GM23338 (cell line): ENCODE measurements at regions not wholly inside any gene's neighbourhood (a gene's known extent, or its start where the extent isn't known, plus 50 kb on each side); places are given as distances from the start of the nearest gene placed in this dataset.

ENCODE experiments used
- ATAC-seq: fragments of 200-7000 bp; cut with Tn5 transposase; 3 replicates; pipeline ENCODE4 v1.9.1; 2020
- DNase-seq: peaks from one replicate; pipeline ENCODE4 v3.0.0-alpha.2; 2015; ENCODE audit warnings: low spot score
- H2AFZ ChIP-seq: fragments of 200-600 bp; sonication (generic); 2 replicates; pipeline ENCODE4 v1.8.0; 2016; ENCODE audit warnings: antibody characterized with exemption, mild to moderate bottlenecking, moderate library complexity
- H3F3A ChIP-seq: fragments of 200-600 bp; sonication (generic); replicated peaks from 2 replicates; pipeline ENCODE4 v1.8.0; 2017; ENCODE audit warnings: antibody characterized with exemption, mixed run types, low read depth
- H3K27ac ChIP-seq: fragments of 200-600 bp; sonication (generic); 2 replicates; pipeline ENCODE4 v1.6.1; 2016; ENCODE audit warnings: low read depth
- H3K27me3 ChIP-seq: fragments of 200-600 bp; sonication (generic); 2 replicates; pipeline ENCODE4 v1.8.0; 2016; ENCODE audit warnings: mild to moderate bottlenecking, mixed run types, moderate library complexity; ENCODE audit not compliant: insufficient read depth
- H3K36me3 ChIP-seq: fragments of 200-600 bp; sonication (generic); 2 replicates; pipeline ENCODE4 v1.8.0; 2016; ENCODE audit warnings: mild to moderate bottlenecking; ENCODE audit not compliant: insufficient read depth
- H3K4me1 ChIP-seq: fragments of 200-600 bp; sonication (generic); 2 replicates; pipeline ENCODE4 v1.8.0; 2016; ENCODE audit warnings: mild to moderate bottlenecking, moderate library complexity; ENCODE audit not compliant: insufficient read depth
- H3K4me2 ChIP-seq: fragments of 200-600 bp; sonication (generic); 2 replicates; pipeline ENCODE4 v1.7.1; 2017; ENCODE audit warnings: mixed run types
- H3K4me3 ChIP-seq: fragments of 200-600 bp; sonication (generic); 2 replicates; pipeline ENCODE4 v1.6.1; 2016; ENCODE audit warnings: mixed run types
- H3K79me2 ChIP-seq: fragments of 200-600 bp; sonication (generic); replicated peaks from 2 replicates; pipeline ENCODE4 v1.8.0; 2017; ENCODE audit warnings: mild to moderate bottlenecking; ENCODE audit not compliant: insufficient read depth
- H3K9me2 ChIP-seq: fragments of 200-600 bp; sonication (generic); 2 replicates; pipeline ENCODE4 v1.8.0; 2017; ENCODE audit not compliant: insufficient read depth
- H4K20me1 ChIP-seq: fragments of 200-600 bp; sonication (generic); replicated peaks from 2 replicates; pipeline ENCODE4 v1.8.0; 2017; ENCODE audit warnings: mild to moderate bottlenecking; ENCODE audit not compliant: insufficient read depth
- H3K27ac Mint-ChIP-seq: 2 replicates; pipeline ENCODE4 v1.8.0; 2020; ENCODE audit warnings: inconsistent platforms, mild to moderate bottlenecking, moderate library complexity, mixed read lengths
- H3K27me3 Mint-ChIP-seq: 3 replicates; pipeline ENCODE4 v1.8.0; 2022; ENCODE audit warnings: low read depth, mild to moderate bottlenecking, moderate library complexity, mixed read lengths, inconsistent platforms; ENCODE audit not compliant: insufficient read depth, poor library complexity
- H3K36me3 Mint-ChIP-seq: 3 replicates; pipeline ENCODE4 v1.8.0; 2021; ENCODE audit warnings: low read depth, mild to moderate bottlenecking, inconsistent platforms, moderate library complexity, mixed read lengths
- H3K4me1 Mint-ChIP-seq: 3 replicates; pipeline ENCODE4 v1.8.0; 2020; ENCODE audit warnings: mild to moderate bottlenecking, inconsistent platforms, mixed read lengths
- H3K4me3 Mint-ChIP-seq: 3 replicates; pipeline ENCODE4 v1.8.0; 2021; ENCODE audit warnings: moderate library complexity, mild to moderate bottlenecking, inconsistent platforms, mixed read lengths
- H3K9me3 Mint-ChIP-seq: 3 replicates; pipeline ENCODE4 v1.8.0; 2020; ENCODE audit warnings: moderate library complexity, mild to moderate bottlenecking, inconsistent platforms, mixed read lengths
- CREB1 ChIP-seq: fragments of 250-450 bp; sonication (Bioruptor Pico); IDR thresholded peaks from 2 replicates; pipeline ENCODE4 v1.5.0; 2020; ENCODE audit warnings: low read depth, mild to moderate bottlenecking, moderate library complexity
- EZH2 ChIP-seq: fragments of 200-600 bp; sonication (generic); IDR thresholded peaks from one replicate; pipeline ENCODE4 v1.8.0; 2017; ENCODE audit warnings: antibody characterized with exemption, mild to moderate bottlenecking, low read depth; ENCODE audit not compliant: unreplicated experiment
- EZH2phosphoT487 ChIP-seq: fragments of 200-600 bp; sonication (generic); IDR thresholded peaks from one replicate; pipeline ENCODE4 v1.8.1; 2018; ENCODE audit warnings: antibody characterized with exemption; ENCODE audit not compliant: unreplicated experiment
- JUNB ChIP-seq: IDR thresholded peaks from one replicate; pipeline ENCODE4 v1.6.1; 2016; ENCODE audit warnings: antibody characterized with exemption; ENCODE audit not compliant: unreplicated experiment
- NANOG ChIP-seq: IDR thresholded peaks from 2 replicates; pipeline ENCODE4 v1.6.1; 2016; ENCODE audit warnings: antibody characterized with exemption, borderline replicate concordance
- POLR2AphosphoS5 ChIP-seq: IDR thresholded peaks from 2 replicates; pipeline ENCODE4 v1.6.1; 2016; ENCODE audit warnings: antibody characterized with exemption, low read depth
- STAT1 ChIP-seq: IDR thresholded peaks from one replicate; pipeline ENCODE4 v1.6.1; 2016; ENCODE audit warnings: antibody characterized with exemption; ENCODE audit not compliant: unreplicated experiment
- ZNF114 ChIP-seq: fragments of 250-450 bp; sonication (Bioruptor Pico); IDR thresholded peaks from 2 replicates; pipeline ENCODE4 v1.5.0; 2020; ENCODE audit warnings: mild to moderate bottlenecking, moderate library complexity
- ZNF331 ChIP-seq: fragments of 250-450 bp; sonication (Bioruptor Pico); IDR thresholded peaks from 2 replicates; pipeline ENCODE4 v1.5.0; 2020; ENCODE audit warnings: low read depth, mild to moderate bottlenecking, moderate library complexity
- TF ChIP-seq, protein P1 (sequence below): fragments of 250-450 bp; sonication (Bioruptor Pico); IDR thresholded peaks from 2 replicates; pipeline ENCODE4 v1.5.0; 2020; ENCODE audit warnings: mild to moderate bottlenecking, moderate library complexity
- TF ChIP-seq, protein P2 (sequence below), 2 experiments: fragments of 200-600 bp in 1 of 2; sonication (generic) in 1 of 2; conservative IDR thresholded peaks; 2 replicates each; pipeline versions ENCODE4 v1.5.1 to v1.6.1; 2016 to 2017; ENCODE audit warnings: antibody characterized with exemption in 2 of 2, low read depth in 2 of 2, mild to moderate bottlenecking in 2 of 2, moderate library complexity in 1 of 2
- TF ChIP-seq, protein P3 (sequence below): IDR thresholded peaks from 2 replicates; pipeline ENCODE4 v1.6.1; 2016; ENCODE audit warnings: antibody characterized with exemption
- TF ChIP-seq, protein P4 (sequence below): IDR thresholded peaks from one replicate; pipeline ENCODE4 v1.6.1; 2018; ENCODE audit warnings: antibody characterized with exemption; ENCODE audit not compliant: unreplicated experiment

DNA sequence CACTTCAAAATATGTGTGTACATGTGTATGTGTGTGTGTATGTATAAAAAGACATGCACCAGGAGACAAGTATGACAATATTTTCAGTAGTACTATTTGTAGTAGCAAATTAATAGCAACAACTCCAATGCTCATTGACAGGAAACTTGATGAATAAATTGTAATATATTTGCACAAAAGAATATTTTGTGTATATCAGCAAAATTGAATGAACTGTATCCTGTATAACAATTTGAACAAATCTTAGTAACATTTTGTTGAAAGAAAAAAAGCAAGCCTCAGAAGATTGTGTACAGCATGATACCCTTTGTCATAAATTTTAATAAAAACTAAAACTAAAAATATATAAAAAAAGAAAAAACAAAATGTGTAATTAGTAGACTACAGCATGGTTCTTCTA is 1367.3 kb upstream of the TMEFF2 start:
- no peak overlapping the region for H3K27ac Mint-ChIP-seq
- no peak overlapping the region for H3K4me3 ChIP-seq

More for the DNA sequence above, 1367.3 kb upstream of the TMEFF2 start:
- Histone ChIP-seq H3F3A (no peaks in the 10 kb centered on the region), H4K20me1 (no peaks in the 10 kb centered on the region), H3K79me2 (no peaks in the 10 kb centered on the region), H3K4me1 (no peaks in the 10 kb centered on the region), H3K4me2 (no peak overlapping the region), H2AFZ (no peak overlapping the region), H3K27me3 (no peaks in the 10 kb centered on the region), H3K9me2 (no peaks in the 10 kb centered on the region), H3K27ac (no peak overlapping the region), H3K36me3 (no peaks in the 10 kb centered on the region)
- DNase-seq (no peak), ATAC-seq (no peak)
- H3K27me3 Mint-ChIP-seq = no peaks in the 10 kb centered on the region
- no peaks in the 10 kb centered on the region for H3K36me3 Mint-ChIP-seq
- TF ChIP-seq ZNF331 (CRISPR knock-in tag) (no peak), JUNB (no peak), POLR2AphosphoS5 (no peak), EZH2 (no peak), ZNF114 (CRISPR knock-in tag) (no peak), EZH2phosphoT487 (no peak), NANOG (no peak), CREB1 (CRISPR knock-in tag) (no peak), STAT1 (no peak)
- TF ChIP-seq, protein P1, sequence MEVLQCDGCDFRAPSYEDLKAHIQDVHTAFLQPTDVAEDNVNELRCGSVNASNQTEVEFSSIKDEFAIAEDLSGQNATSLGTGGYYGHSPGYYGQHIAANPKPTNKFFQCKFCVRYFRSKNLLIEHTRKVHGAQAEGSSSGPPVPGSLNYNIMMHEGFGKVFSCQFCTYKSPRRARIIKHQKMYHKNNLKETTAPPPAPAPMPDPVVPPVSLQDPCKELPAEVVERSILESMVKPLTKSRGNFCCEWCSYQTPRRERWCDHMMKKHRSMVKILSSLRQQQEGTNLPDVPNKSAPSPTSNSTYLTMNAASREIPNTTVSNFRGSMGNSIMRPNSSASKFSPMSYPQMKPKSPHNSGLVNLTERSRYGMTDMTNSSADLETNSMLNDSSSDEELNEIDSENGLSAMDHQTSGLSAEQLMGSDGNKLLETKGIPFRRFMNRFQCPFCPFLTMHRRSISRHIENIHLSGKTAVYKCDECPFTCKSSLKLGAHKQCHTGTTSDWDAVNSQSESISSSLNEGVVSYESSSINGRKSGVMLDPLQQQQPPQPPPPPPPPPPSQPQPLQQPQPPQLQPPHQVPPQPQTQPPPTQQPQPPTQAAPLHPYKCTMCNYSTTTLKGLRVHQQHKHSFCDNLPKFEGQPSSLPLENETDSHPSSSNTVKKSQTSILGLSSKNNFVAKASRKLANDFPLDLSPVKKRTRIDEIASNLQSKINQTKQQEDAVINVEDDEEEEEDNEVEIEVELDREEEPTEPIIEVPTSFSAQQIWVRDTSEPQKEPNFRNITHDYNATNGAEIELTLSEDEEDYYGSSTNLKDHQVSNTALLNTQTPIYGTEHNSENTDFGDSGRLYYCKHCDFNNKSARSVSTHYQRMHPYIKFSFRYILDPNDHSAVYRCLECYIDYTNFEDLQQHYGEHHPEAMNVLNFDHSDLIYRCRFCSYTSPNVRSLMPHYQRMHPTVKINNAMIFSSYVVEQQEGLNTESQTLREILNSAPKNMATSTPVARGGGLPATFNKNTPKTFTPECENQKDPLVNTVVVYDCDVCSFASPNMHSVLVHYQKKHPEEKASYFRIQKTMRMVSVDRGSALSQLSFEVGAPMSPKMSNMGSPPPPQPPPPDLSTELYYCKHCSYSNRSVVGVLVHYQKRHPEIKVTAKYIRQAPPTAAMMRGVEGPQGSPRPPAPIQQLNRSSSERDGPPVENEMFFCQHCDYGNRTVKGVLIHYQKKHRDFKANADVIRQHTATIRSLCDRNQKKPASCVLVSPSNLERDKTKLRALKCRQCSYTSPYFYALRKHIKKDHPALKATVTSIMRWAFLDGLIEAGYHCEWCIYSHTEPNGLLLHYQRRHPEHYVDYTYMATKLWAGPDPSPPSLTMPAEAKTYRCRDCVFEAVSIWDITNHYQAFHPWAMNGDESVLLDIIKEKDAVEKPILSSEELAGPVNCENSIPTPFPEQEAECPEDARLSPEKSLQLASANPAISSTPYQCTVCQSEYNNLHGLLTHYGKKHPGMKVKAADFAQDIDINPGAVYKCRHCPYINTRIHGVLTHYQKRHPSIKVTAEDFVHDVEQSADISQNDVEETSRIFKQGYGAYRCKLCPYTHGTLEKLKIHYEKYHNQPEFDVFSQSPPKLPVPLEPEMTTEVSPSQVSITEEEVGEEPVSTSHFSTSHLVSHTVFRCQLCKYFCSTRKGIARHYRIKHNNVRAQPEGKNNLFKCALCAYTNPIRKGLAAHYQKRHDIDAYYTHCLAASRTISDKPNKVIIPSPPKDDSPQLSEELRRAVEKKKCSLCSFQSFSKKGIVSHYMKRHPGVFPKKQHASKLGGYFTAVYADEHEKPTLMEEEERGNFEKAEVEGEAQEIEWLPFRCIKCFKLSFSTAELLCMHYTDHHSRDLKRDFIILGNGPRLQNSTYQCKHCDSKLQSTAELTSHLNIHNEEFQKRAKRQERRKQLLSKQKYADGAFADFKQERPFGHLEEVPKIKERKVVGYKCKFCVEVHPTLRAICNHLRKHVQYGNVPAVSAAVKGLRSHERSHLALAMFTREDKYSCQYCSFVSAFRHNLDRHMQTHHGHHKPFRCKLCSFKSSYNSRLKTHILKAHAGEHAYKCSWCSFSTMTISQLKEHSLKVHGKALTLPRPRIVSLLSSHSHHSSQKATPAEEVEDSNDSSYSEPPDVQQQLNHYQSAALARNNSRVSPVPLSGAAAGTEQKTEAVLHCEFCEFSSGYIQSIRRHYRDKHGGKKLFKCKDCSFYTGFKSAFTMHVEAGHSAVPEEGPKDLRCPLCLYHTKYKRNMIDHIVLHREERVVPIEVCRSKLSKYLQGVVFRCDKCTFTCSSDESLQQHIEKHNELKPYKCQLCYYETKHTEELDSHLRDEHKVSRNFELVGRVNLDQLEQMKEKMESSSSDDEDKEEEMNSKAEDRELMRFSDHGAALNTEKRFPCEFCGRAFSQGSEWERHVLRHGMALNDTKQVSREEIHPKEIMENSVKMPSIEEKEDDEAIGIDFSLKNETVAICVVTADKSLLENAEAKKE (CRISPR knock-in tag) = no peak
- TF ChIP-seq, protein P2, sequence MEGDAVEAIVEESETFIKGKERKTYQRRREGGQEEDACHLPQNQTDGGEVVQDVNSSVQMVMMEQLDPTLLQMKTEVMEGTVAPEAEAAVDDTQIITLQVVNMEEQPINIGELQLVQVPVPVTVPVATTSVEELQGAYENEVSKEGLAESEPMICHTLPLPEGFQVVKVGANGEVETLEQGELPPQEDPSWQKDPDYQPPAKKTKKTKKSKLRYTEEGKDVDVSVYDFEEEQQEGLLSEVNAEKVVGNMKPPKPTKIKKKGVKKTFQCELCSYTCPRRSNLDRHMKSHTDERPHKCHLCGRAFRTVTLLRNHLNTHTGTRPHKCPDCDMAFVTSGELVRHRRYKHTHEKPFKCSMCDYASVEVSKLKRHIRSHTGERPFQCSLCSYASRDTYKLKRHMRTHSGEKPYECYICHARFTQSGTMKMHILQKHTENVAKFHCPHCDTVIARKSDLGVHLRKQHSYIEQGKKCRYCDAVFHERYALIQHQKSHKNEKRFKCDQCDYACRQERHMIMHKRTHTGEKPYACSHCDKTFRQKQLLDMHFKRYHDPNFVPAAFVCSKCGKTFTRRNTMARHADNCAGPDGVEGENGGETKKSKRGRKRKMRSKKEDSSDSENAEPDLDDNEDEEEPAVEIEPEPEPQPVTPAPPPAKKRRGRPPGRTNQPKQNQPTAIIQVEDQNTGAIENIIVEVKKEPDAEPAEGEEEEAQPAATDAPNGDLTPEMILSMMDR (conservative IDR thresholded peaks at IDR 0.05; ENCODE audit: low read depth in 2 of 2) = no peak
- TF ChIP-seq, protein P3, sequence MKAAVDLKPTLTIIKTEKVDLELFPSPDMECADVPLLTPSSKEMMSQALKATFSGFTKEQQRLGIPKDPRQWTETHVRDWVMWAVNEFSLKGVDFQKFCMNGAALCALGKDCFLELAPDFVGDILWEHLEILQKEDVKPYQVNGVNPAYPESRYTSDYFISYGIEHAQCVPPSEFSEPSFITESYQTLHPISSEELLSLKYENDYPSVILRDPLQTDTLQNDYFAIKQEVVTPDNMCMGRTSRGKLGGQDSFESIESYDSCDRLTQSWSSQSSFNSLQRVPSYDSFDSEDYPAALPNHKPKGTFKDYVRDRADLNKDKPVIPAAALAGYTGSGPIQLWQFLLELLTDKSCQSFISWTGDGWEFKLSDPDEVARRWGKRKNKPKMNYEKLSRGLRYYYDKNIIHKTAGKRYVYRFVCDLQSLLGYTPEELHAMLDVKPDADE = no peak
- TF ChIP-seq, protein P4, sequence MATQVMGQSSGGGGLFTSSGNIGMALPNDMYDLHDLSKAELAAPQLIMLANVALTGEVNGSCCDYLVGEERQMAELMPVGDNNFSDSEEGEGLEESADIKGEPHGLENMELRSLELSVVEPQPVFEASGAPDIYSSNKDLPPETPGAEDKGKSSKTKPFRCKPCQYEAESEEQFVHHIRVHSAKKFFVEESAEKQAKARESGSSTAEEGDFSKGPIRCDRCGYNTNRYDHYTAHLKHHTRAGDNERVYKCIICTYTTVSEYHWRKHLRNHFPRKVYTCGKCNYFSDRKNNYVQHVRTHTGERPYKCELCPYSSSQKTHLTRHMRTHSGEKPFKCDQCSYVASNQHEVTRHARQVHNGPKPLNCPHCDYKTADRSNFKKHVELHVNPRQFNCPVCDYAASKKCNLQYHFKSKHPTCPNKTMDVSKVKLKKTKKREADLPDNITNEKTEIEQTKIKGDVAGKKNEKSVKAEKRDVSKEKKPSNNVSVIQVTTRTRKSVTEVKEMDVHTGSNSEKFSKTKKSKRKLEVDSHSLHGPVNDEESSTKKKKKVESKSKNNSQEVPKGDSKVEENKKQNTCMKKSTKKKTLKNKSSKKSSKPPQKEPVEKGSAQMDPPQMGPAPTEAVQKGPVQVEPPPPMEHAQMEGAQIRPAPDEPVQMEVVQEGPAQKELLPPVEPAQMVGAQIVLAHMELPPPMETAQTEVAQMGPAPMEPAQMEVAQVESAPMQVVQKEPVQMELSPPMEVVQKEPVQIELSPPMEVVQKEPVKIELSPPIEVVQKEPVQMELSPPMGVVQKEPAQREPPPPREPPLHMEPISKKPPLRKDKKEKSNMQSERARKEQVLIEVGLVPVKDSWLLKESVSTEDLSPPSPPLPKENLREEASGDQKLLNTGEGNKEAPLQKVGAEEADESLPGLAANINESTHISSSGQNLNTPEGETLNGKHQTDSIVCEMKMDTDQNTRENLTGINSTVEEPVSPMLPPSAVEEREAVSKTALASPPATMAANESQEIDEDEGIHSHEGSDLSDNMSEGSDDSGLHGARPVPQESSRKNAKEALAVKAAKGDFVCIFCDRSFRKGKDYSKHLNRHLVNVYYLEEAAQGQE = no peak
- H3K9me3 Mint-ChIP-seq = no peaks in the 10 kb centered on the region
- no peaks in the 10 kb centered on the region for H3K4me1 Mint-ChIP-seq
- no peak overlapping the region for H3K4me3 Mint-ChIP-seq
